ENCODE measurements at regions not wholly inside any gene's neighbourhood (a gene's known extent, or its start where the extent isn't known, plus 50 kb on each side); places are given as distances from the start of the nearest gene placed in this dataset.

GRCh38 chr2:6617794-6618193 is 247.9 kb downstream of the CMPK2 start:
- Histone ChIP-seq H3K9me3 (ENCODE audit: low read length) (no peaks in the 10 kb centered on the region; the same call in 1 of the 2 replicates), H3K27me3 (ENCODE audit: low read length) (no peaks in the 10 kb centered on the region), H3K4me2 (ENCODE audit: low read depth, low read length, poor library complexity, severe bottlenecking) (no peak overlapping the region), H4K20me1 (ENCODE audit: insufficient read depth, low read depth, low read length) (no peaks in the 10 kb centered on the region), H3K9me2 (replicated peaks; ENCODE audit: insufficient read depth, low read length) (no peaks in the 10 kb centered on the region), H3K9ac (ENCODE audit: low read length) (no peak overlapping the region), H2AFZ (ENCODE audit: low read length) (no peak overlapping the region), H3K4me3 (ENCODE audit: low read length) (no peak overlapping the region), H3K4me1 (ENCODE audit: low read length) (no peaks in the 10 kb centered on the region), H3K27ac (ENCODE audit: low read length) (no peak overlapping the region), H3K79me2 (ENCODE audit: low read length) (no peaks in the 10 kb centered on the region), H3K36me3 (ENCODE audit: insufficient read depth, low read length) (no peaks in the 10 kb centered on the region)
- DNase-seq = no peak

GRCh38 chr2:6618201-6618600 is 247.5 kb downstream of the CMPK2 start:
- Histone ChIP-seq H3K4me1 (ENCODE audit: low read length) (no peaks in the 10 kb centered on the region), H3K36me3 (ENCODE audit: insufficient read depth, low read length) (no peaks in the 10 kb centered on the region), H3K9me3 (ENCODE audit: low read length) (no peaks in the 10 kb centered on the region), H3K79me2 (ENCODE audit: low read length) (no peaks in the 10 kb centered on the region), H3K4me3 (ENCODE audit: low read length) (no peak overlapping the region), H3K9ac (ENCODE audit: low read length) (no peak overlapping the region), H2AFZ (ENCODE audit: low read length) (no peak overlapping the region), H3K4me2 (ENCODE audit: low read depth, low read length, poor library complexity, severe bottlenecking) (no peak overlapping the region), H3K9me2 (replicated peaks; ENCODE audit: insufficient read depth, low read length) (no peaks in the 10 kb centered on the region), H4K20me1 (ENCODE audit: insufficient read depth, low read depth, low read length) (no peaks in the 10 kb centered on the region), H3K27me3 (ENCODE audit: low read length) (no peaks in the 10 kb centered on the region), H3K27ac (ENCODE audit: low read length) (no peak overlapping the region)
- no peak for DNase-seq

GRCh38 chr2:6623746-6624145 is 242.0 kb downstream of the CMPK2 start:
- DNase-seq = no peak
- Histone ChIP-seq H3K9me2 (replicated peaks; ENCODE audit: insufficient read depth, low read length) (no peaks in the 10 kb centered on the region), H3K9ac (ENCODE audit: low read length) (no peak overlapping the region), H3K27me3 (ENCODE audit: low read length) (no peaks in the 10 kb centered on the region), H2AFZ (ENCODE audit: low read length) (no peak overlapping the region), H3K4me2 (ENCODE audit: low read depth, low read length, poor library complexity, severe bottlenecking) (no peak overlapping the region), H3K79me2 (ENCODE audit: low read length) (no peaks in the 10 kb centered on the region), H3K9me3 (ENCODE audit: low read length) (no peaks in the 10 kb centered on the region), H3K4me1 (ENCODE audit: low read length) (no peaks in the 10 kb centered on the region), H4K20me1 (ENCODE audit: insufficient read depth, low read depth, low read length) (no peaks in the 10 kb centered on the region), H3K36me3 (ENCODE audit: insufficient read depth, low read length) (no peaks in the 10 kb centered on the region), H3K27ac (ENCODE audit: low read length) (no peak overlapping the region), H3K4me3 (ENCODE audit: low read length) (no peak overlapping the region)

- H3K4me3 ChIP-seq (ENCODE audit: low read length) = no peak overlapping the region
- H3K27ac ChIP-seq (ENCODE audit: low read length) = no peak overlapping the region
- H3K27me3 ChIP-seq (ENCODE audit: low read length) = no peaks in the 10 kb centered on the region
- H3K36me3 ChIP-seq (ENCODE audit: insufficient read depth, low read length) = no peaks in the 10 kb centered on the region
- no peaks in the 10 kb centered on the region for H3K9me2 ChIP-seq (replicated peaks; ENCODE audit: insufficient read depth, low read length)
- H2AFZ ChIP-seq (ENCODE audit: low read length) = no peak overlapping the region
- H3K9me3 ChIP-seq (ENCODE audit: low read length) = no peaks in the 10 kb centered on the region
- no peaks in the 10 kb centered on the region for H4K20me1 ChIP-seq (ENCODE audit: insufficient read depth, low read depth, low read length)
- H3K79me2 ChIP-seq (ENCODE audit: low read length) = no peaks in the 10 kb centered on the region
- no peak overlapping the region for H3K4me2 ChIP-seq (ENCODE audit: low read depth, low read length, poor library complexity, severe bottlenecking)
- no peaks in the 10 kb centered on the region for H3K4me1 ChIP-seq (ENCODE audit: low read length)
- no peak overlapping the region for H3K9ac ChIP-seq (ENCODE audit: low read length)
- no peak for DNase-seq
These were observed 239.2 kb downstream of the CMPK2 start for GRCh38 chr2:6626401-6627012.

GRCh38 chr2:6627316-6627715 is 238.4 kb downstream of the CMPK2 start:
- Histone ChIP-seq H3K27ac (ENCODE audit: low read length) (no peak overlapping the region), H3K36me3 (ENCODE audit: insufficient read depth, low read length) (no peaks in the 10 kb centered on the region), H2AFZ (ENCODE audit: low read length) (no peak overlapping the region), H3K4me2 (ENCODE audit: low read depth, low read length, poor library complexity, severe bottlenecking) (no peak overlapping the region), H3K79me2 (ENCODE audit: low read length) (no peaks in the 10 kb centered on the region), H3K4me1 (ENCODE audit: low read length) (no peaks in the 10 kb centered on the region), H3K9ac (ENCODE audit: low read length) (no peak overlapping the region), H3K9me2 (replicated peaks; ENCODE audit: insufficient read depth, low read length) (no peaks in the 10 kb centered on the region), H3K27me3 (ENCODE audit: low read length) (no peaks in the 10 kb centered on the region), H3K4me3 (ENCODE audit: low read length) (no peak overlapping the region), H4K20me1 (ENCODE audit: insufficient read depth, low read depth, low read length) (no peaks in the 10 kb centered on the region), H3K9me3 (ENCODE audit: low read length) (no peaks in the 10 kb centered on the region)
- no peak for DNase-seq

GRCh38 chr2:6630209-6630608 is 235.5 kb downstream of the CMPK2 start:
- H3K36me3 ChIP-seq (ENCODE audit: insufficient read depth, low read length) = no peaks in the 10 kb centered on the region
- no peak overlapping the region for H3K9ac ChIP-seq (ENCODE audit: low read length)
- no peak overlapping the region for H2AFZ ChIP-seq (ENCODE audit: low read length)
- DNase-seq = no peak
- no peak overlapping the region for H3K4me2 ChIP-seq (ENCODE audit: low read depth, low read length, poor library complexity, severe bottlenecking)
- H3K4me3 ChIP-seq (ENCODE audit: low read length) = no peak overlapping the region
- H3K27ac ChIP-seq (ENCODE audit: low read length) = no peak overlapping the region
- H4K20me1 ChIP-seq (ENCODE audit: insufficient read depth, low read depth, low read length) = no peaks in the 10 kb centered on the region
- H3K4me1 ChIP-seq (ENCODE audit: low read length) = no peaks in the 10 kb centered on the region
- no peaks in the 10 kb centered on the region for H3K79me2 ChIP-seq (ENCODE audit: low read length)
- H3K9me2 ChIP-seq (replicated peaks; ENCODE audit: insufficient read depth, low read length) = no peaks in the 10 kb centered on the region
- no peaks in the 10 kb centered on the region for H3K9me3 ChIP-seq (ENCODE audit: low read length)
- H3K27me3 ChIP-seq (ENCODE audit: low read length) = no peaks in the 10 kb centered on the region

- no peak overlapping the region for H2AFZ ChIP-seq (ENCODE audit: low read length)
- no peaks in the 10 kb centered on the region for H3K36me3 ChIP-seq (ENCODE audit: insufficient read depth, low read length)
- H3K9me3 ChIP-seq (ENCODE audit: low read length) = no peaks in the 10 kb centered on the region
- H3K4me1 ChIP-seq (ENCODE audit: low read length) = no peaks in the 10 kb centered on the region
- no peaks in the 10 kb centered on the region for H3K79me2 ChIP-seq (ENCODE audit: low read length)
- H3K9ac ChIP-seq (ENCODE audit: low read length) = no peak overlapping the region
- no peaks in the 10 kb centered on the region for H3K9me2 ChIP-seq (replicated peaks; ENCODE audit: insufficient read depth, low read length)
- H3K27me3 ChIP-seq (ENCODE audit: low read length) = no peaks in the 10 kb centered on the region
- H3K27ac ChIP-seq (ENCODE audit: low read length) = no peak overlapping the region
- H3K4me2 ChIP-seq (ENCODE audit: low read depth, low read length, poor library complexity, severe bottlenecking) = no peak overlapping the region
- H4K20me1 ChIP-seq (ENCODE audit: insufficient read depth, low read depth, low read length) = no peaks in the 10 kb centered on the region
- H3K4me3 ChIP-seq (ENCODE audit: low read length) = no peak overlapping the region
- DNase-seq = no peak
These were observed 230.4 kb downstream of the CMPK2 start for GRCh38 chr2:6635296-6635695.

- H2AFZ ChIP-seq (ENCODE audit: low read length) = no peak overlapping the region
- no peak overlapping the region for H3K4me3 ChIP-seq (ENCODE audit: low read length)
- no peaks in the 10 kb centered on the region for H3K4me1 ChIP-seq (ENCODE audit: low read length)
- no peaks in the 10 kb centered on the region for H3K36me3 ChIP-seq (ENCODE audit: insufficient read depth, low read length)
- H4K20me1 ChIP-seq (ENCODE audit: insufficient read depth, low read depth, low read length) = no peaks in the 10 kb centered on the region
- H3K9me3 ChIP-seq (ENCODE audit: low read length) = no peaks in the 10 kb centered on the region
- no peaks in the 10 kb centered on the region for H3K27me3 ChIP-seq (ENCODE audit: low read length)
- no peak overlapping the region for H3K27ac ChIP-seq (ENCODE audit: low read length)
- H3K79me2 ChIP-seq (ENCODE audit: low read length) = no peaks in the 10 kb centered on the region
- no peak for DNase-seq
- H3K9me2 ChIP-seq (replicated peaks; ENCODE audit: insufficient read depth, low read length) = no peaks in the 10 kb centered on the region
- no peak overlapping the region for H3K4me2 ChIP-seq (ENCODE audit: low read depth, low read length, poor library complexity, severe bottlenecking)
- no peak overlapping the region for H3K9ac ChIP-seq (ENCODE audit: low read length)
These were observed 228.4 kb downstream of the CMPK2 start for GRCh38 chr2:6637330-6637729.

All from Karpas-422 (cell line).